ENCODE measurements at regions not wholly inside any gene's neighbourhood (a gene's known extent, or its start where the extent isn't known, plus 50 kb on each side); places are given as distances from the start of the nearest gene placed in this dataset.

DNA sequence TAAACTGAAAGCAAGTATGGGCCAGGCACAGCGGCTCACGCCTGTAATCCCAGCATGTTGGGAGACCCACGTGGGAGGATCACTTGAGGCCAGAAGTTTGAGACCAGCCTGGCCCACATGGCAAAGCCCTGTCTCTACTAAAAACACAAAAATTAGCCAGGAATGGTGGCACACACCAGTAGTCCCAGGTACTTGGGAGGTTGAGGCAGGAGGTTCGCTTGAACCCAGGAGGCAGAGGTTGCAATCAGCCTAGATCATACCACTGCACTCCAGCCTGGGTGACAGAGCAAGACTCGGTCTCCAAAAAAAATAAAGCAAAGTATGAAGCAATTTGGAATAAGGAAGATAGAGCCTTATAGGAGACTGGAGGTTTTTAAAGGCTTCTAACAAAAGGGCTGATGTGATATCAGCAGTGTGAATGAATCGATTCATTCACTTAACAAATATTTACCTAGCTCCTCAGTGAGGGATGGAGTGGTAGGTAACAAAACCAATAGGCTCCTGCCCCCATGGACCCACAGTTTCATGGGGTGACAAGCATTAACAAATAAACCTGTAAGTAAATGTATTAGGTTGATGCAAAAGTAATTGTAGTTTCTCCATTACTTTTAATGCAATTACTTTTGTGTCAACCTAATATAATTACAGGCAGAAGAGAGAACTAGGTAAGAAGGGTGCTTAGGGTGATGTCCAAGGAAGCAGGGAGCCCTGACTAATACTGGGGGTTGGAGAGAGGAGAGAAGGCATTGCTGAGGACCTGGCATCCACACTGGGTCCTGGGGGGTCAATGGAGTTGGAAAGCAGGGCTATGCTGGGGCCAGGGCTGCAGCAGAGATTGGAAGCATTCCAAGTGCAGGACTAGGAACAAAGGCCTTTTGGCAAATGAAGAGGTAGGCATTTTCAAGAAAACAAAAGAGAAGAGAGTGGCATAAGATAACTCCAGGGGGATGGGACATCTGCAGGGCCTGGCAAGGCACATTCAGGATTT, 195.4 kb upstream of the ARL4C start:
- DNase-seq: no peak

DNA sequence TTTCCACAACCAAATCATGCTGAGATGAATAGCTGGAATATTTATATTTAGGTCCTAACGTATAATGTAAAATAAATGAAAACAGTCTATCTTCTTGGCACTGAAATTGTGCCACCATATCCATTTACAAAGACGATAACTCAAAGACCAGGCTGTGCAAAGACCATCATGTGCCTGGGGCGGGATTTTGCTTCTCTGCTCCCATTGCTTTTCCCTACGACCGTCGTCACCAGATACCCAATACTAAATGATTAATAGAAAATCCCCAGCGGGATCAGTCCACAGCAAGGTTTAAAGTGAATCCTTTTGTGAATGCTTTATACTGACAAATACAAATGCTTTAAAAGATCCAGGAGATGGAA, 194.3 kb upstream of the ARL4C start:
- DNase-seq: no peak

DNA sequence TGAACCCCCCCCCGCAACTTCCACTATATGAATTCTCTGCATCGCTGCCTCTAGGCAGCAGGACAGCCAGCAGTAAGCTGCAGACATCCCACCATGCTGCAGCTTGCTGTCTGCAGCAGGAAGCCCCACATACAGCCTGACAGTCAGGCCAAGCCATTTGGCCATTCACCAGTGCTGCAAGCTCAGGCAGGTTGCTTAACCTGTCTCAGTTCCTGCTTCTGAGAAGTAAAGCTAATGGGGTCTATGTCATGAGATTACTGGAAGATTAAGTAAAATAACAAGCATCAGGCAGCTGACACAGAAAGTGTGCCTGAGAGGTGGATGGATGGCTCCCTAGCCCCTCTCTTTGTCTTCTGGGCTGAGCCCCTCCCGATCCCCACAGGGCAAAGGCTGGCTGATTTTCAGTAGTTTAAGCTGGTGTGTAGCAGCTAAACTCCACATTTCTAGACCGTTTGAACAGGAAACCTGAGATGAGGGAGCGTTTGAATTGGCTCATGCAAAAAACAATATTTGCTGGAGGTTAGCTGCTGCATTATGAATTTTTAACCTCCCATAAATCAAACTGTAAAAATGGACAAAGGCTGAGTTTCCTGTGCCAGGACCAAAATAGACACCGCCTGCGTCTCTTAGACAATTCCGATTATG, 193.8 kb upstream of the ARL4C start:
- no peak for DNase-seq

DNA sequence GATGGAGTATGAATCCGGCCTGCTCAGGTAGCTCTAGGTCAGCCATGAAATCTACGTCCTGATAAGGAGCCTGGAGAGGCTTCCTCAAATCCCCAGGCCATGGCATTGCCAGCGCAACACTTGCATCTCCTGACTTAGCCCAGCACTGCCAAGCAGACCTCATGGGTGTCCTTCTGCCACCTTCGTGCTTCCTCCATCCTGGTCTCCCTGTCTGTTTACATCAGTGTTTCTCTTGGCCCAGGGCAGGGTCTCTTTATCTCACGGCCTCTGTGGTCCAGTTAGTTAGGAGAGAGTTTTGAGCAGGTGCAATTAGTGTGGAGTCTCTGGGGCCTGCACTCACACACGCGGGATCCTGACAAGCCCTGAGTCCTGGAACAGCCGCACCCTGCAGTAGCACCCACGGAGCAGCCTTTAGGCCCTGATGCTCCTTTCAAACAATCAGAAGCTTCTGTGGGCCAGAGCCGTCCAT, 193.1 kb upstream of the ARL4C start:
- DNase-seq: no peak

DNA sequence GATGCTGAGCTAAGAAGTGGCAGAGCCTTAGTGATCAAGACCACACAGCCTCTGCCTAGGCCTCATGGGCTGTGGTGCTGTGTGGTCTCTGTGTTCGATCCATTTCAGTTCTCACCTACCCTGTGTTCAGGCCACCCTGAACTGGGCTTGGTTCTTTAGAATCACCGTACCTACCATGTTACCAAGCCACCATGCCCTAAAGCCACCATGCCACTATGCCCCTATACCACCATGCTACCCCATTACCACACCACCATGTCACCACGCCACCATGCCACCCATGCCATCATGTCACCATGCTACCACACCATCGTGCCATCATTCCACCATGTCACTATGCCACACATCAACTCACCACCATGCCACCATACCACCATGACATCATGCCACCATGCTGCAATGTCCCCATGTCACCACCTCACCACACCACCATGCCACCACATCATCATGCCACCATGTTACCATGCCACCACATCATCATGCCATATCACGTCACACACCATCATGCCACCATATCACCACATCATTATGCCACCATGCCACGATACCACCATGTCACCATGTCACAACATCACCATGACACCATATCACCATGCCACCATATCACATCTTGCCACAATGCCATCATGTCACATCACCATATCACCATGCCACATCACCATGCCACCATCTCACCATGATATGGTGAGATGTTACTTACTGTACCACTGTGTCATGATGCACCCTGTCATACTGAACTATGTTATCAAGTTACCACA, 191.0 kb upstream of the ARL4C start:
- DNase-seq: no peak

DNA sequence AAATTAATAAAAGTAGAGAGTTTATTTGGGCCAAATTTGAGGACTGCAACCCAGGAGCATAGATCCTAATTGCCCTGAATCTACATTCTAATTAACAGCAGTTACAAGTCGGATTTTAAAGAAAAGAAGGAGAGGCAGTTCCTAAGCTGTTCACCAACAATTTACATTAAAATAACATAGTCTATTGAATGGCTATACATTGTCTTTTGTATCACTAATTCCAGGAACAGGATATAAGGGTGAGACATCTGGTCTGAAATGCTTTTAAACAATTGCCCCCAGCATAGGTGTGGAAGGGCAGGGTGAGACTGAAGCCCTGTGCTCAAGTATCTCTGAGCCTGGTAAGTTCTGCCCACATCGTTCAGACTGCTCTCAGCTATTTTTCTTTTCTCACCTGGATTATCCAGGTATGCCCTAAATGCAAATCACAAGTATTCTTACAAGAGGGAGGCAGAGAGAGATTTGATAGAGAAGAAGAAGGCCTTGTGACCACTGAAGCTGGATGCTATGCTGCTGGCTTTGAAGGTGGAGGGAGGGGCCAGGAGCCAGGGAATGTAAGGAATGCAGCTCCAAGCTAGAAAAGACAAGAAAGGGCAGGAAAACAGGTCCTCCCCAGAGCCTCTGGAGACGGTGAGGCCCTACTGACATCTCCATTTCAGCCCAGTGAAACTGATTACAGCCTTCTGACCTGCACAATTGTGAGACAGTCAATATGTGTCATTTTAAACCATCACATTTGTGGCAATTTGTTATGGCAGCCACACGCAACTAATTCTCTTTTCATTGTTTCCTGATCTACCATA, 189.4 kb upstream of the ARL4C start:
- DNase-seq: no peak

DNA sequence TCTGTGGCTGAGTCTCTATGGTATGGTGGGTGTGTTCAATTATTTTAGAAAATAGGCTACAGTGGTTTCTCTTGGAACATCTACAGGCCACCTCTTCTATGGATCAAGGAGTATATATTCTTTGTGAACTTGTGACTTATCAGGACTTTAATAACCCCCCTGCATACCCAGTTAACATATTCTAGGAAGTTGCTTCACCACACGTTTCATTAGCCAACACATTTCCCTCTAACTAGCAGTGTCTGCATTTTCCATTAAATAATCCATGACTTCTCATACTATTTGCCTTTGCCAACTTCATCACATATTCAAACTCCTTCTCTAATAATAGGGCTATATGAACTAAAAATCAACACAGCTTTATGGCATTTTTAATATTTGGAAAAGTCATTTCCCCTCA, 187.6 kb upstream of the ARL4C start:
- no peak for DNase-seq

DNA sequence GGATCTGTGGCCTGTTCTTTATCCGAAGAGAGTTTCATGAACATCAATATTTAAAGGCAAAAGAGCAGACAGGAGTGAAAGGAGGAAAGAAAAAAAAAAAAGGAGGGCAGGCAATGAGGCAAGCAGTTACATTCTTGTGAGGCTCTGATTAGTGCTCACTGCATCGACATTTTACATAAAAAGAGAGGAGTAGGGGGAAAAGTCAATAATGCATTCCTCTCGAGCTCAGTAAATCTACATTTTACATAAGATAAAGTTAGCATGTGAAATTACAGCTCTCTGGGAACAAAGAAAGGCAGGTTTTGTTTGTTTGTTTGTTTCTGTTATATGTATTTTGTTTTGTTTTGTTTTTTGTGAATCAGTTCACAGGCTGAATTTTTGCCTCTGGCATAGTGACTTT, 187.1 kb upstream of the ARL4C start:
- no peak for DNase-seq

DNA sequence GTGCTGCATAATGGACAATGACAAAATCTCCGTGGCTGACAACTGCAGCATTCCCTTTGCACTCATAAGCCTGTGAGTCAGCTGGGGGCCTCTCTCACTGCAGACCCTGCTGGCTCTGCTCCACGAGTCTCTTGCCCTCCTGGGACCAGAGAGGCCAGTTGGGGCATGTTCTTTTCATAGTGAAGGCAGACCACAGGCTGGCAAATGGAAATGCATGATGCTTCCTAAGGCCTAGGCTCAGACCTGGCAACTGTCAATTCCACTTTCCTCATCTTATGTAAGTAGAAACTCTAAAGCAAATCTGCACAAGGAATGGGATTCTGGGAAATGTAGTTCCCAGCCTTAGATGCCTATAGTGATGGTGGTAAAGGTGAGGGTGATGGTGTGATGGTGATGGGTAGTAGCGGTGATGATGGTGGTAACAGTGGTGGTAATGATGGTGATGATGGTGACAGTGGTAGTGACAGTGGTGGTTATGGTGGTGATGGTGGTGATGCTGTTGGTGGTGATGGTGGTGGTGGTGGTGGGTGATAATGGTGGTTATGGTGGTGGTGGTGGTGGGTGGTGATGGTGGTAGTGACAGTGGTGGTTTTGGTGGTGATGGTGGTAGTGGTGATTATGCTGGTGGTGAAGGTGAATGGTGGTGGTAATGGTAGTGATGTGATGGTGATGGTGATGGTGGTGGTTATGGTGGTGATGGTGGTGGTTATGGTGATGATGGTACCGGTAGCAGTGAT, 185.8 kb upstream of the ARL4C start:
- no peak for DNase-seq

DNA sequence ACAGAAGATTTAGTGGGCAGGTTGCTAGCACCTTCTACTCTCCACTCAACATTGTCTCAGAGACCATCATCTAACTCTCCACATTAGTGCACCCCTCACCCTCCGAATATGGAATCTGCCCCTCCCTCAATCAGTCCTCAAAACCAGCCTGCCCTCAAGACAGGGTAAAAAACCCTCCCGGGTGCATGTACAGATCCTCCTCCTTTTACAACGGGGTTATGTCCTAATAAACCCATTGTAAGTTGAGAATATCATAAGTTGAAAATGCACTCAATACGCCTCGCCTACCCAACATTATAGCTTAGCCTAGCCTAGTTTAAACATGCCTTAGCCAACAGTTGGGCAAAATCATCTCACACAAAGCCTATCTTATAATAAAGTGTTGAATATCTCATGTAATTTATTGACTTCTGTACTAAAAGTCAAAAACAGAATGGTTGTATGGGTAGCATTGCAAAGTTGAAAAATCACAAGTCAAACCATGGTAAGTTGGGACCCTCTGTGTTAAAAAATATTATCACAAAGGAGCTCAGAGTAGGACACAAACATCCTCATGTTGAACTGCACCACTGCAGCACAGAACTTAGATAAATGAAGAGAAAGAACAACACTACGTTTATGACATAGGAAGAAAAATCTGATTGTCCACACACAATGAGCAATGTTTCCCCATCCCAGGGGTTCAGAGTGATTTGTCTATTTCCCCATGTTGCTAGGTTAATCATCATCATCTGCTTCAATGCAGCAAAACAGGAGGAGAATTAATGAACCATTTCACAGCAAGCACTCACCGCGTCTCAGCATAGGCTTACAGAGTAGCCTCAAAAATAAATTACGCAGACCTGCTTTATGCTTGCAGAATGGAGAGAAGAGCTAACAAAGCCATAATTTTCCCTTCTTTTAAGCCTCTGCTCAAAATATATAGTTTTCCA, 184.1 kb upstream of the ARL4C start:
- DNase-seq: no peak

DNA sequence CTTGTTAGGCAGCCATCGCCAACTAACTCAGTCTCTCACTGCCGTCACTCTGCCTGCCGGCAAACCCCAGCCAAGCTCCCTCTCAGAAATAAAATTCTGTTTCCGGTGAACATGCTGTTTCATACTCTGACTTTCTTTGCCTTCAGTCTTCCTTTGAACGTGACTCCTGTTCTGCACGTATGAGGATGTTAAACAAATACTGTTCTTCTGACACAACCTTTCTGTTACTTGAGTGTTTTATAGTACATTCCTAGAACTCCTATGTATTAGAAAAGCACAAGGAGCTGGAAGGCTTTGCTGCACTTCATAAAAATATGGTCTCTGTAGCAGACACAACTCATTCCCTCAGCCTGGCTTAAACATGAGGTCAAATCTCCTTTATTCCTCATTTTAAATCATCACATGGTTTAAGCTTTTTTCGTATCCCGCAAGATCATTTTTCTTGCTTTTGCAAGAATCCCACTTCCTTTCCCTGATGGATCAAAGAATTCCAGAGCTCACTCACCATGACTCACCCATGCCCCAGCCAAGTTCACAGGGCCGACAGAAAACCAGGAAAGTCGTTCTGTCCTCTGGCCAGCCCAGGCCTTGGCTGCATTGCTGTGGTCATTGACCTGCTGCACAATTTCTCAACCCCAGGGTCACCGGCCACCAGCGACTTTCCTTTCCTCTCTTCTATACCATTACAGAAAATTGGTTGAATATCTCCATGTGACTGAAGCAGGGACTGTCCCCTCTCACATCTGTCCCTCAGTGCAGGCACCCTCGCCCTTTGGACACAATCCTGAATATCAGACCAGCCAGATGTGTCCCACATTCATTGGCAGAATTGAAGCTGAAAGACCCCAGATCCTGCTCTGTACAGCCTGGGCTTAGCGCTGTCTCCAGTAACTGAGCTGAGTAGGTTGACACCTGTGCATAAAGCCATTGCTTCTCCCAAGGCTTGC, 183.1 kb upstream of the ARL4C start:
- DNase-seq: no peak

DNA sequence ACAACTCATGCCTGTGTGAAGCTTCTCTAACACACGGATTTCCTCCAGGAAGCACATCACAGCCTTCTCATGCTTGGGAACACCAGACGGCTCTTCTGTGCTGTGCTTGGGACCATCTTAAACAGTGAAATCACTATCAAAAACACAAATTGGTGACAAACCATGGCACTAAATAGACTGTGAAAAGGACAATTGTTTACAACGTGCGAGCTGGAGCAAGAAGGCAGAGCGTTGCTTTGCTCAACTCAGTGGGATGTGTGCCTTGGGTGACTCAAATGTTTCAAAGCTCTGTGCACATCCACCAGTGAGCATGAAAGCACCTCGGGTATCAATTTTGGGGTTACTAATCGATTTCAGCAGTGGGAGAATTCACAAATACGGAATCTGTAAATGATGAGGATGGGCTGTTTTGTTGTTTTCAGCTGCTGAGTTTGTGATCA, 182.4 kb upstream of the ARL4C start:
- DNase-seq: no peak

DNA sequence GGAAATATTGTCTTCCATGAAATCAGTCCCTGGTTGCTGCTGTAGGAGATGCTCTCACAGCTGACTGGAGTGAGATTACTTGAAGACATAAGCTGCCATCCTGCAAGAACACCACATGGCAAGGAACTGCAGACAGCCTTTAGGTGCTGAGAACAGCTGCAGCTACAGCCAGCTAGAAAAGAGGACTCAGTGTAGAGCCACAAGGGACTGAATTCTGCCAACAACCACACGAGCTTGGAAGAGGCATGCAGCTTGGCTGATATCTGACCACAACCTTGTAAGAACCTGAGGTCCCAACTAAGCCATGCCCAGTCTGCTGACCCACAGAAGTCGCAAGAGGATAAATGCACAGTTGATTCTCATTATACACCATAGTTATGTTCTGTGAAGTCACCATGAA, 181.8 kb upstream of the ARL4C start:
- no peak for DNase-seq

DNA sequence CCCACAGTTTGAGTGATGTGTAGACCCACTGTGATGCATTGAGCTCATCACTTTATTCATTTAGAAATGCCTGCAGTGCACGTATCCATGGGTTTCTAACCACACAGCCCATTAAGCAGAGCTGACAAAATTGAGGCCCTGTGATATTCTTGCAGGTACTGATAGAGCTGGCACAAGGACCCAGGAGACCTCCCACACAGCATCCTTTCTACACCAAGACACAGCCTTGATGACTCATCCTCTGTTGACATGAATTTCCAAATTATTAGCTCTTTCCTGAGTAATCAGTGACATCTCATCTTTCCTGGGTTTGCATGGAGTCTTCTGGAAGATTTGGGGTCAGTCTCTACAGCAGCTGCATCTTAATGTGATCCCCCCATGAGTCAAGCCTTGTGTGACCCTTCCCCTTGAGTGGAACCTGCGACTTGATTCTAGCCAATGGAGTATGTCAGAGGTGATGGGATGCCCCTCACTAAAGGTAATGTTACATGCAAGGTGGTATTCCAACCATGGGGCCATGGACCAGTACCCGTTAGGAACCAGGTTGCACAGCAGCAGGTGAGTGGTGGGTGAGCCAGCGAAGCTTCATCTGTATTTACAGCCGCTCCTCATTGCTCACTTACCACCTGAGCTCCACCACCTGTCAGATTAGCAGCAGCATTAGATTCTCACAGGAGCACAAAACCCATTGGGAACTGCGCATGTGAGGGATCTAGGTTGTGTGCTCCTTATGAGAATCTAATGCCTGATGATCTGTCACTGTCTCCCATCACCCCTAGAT, 181.1 kb upstream of the ARL4C start:
- DNase-seq: no peak

DNA sequence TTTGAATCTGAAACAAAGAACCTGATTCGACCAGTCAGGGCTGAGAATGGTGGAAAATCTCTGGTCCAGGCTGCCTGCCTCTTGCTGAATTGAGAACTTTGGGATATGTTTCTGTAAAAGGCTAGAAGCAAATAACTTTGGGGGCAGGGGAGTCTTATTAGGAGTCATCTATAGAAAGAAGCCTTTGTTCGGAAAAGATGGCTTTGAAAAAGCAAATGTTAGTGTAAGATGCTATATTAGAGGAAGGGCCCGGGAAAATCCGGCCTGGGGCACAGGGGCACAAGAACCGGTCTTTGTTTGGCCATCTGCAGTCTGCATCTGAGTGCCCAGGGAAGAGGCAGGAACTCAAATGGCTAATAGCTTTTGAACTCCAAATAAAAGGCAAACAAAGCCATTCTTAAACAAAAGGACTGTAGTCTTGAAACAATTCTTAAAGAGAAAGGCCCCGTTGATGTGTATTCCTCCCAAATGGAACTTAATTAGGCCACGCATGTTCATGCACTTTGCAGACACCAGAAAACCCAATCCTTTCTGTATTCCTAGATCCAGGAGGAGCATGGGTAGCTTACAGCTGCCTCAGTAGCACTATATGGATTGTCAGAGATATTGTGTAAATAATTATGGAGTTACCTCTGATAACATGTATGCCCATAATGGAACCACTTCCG, 180.0 kb upstream of the ARL4C start:
- no peak for DNase-seq

DNA sequence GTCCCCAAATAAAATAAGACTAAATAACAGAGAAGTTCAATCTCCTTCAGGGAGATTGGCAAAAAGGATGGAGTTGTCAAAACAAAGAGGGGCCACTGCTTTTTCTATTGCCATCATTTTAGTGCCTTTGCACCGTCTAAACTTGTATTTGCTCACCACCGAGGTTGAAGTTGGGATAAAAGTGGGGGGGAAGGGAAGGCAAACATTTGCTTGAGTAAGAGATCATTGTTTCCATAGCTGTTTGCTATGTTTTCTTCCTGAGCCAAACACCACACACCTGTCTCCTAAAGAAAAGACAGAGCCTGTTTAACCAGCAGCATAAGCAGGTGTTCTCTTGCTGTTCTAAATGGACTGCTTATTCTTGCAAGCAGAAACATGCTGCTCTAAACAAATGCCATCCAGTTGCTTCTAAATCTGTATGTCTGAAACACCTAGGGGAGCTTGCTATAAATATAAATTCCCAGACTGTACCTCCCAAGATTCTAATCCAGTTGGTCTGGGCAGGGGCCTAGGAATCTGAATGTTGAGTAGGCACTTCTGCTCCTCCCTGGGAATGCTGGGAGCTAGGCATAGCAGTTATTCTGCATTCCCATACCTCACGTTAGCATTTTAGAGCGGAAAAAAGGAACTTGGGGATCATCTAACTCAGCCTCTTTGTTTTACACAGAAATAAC, 179.4 kb upstream of the ARL4C start:
- DNase-seq: no peak

DNA sequence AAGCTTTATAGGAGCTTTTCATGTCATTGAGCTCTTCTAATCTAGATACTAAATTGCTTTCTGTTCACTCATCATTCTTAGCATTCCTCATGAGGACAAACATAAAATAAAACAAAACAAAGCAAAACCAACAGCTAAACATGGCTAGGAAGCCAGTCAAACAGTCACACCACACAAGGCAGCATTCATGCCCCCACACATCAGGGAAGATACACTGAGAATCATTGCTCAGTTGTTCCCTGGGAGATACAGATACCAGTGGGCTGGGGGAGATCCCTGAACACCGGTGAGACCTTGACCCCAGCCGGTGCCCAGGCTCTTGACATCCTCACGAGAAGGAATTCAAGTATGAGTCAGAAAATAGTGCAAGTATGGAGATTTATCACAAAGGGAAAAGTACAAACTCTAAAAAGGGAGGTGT, 177.9 kb upstream of the ARL4C start:
- no peak for DNase-seq
